ENCODE measurements at regions not wholly inside any gene's neighbourhood (a gene's known extent, or its start where the extent isn't known, plus 50 kb on each side); places are given as distances from the start of the nearest gene placed in this dataset.

DNA sequence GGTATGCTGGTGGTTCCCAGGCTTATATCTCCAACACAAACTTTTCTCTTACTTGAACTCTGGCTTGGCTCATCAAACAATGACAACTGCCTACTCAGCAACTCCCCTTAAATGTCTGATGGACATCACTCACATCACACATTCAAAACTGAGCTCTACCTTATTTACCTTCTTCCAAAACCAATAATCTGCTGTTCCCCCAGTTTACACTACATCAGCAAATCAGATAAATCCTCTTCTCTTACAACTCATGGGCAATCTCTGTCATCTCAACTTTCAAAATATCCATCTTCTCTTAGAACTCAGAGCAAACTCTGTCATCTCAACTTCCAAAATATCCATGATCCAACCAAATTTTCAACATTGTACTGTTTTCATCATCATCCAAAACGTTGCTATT is 2347.9 kb upstream of the ACO1 start:
- TF ChIP-seq, protein P1, sequence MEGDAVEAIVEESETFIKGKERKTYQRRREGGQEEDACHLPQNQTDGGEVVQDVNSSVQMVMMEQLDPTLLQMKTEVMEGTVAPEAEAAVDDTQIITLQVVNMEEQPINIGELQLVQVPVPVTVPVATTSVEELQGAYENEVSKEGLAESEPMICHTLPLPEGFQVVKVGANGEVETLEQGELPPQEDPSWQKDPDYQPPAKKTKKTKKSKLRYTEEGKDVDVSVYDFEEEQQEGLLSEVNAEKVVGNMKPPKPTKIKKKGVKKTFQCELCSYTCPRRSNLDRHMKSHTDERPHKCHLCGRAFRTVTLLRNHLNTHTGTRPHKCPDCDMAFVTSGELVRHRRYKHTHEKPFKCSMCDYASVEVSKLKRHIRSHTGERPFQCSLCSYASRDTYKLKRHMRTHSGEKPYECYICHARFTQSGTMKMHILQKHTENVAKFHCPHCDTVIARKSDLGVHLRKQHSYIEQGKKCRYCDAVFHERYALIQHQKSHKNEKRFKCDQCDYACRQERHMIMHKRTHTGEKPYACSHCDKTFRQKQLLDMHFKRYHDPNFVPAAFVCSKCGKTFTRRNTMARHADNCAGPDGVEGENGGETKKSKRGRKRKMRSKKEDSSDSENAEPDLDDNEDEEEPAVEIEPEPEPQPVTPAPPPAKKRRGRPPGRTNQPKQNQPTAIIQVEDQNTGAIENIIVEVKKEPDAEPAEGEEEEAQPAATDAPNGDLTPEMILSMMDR (conservative IDR thresholded peaks at IDR 0.05), result no peak
- no peak for TF ChIP-seq ZFX (IDR thresholded peaks at IDR 0.05)

Measured in C4-2B (cell line).